Omental fat pad (tissue), 3 donors: ENCODE measurements at regions not wholly inside any gene's neighbourhood (a gene's known extent, or its start where the extent isn't known, plus 50 kb on each side); places are given as distances from the start of the nearest gene placed in this dataset.

Experiments used
- ATAC-seq: fragments of 150-250 bp; one replicate; pipeline ENCODE4 v1.9.1; 2016; ENCODE audit warnings: mild to moderate bottlenecking, moderate library complexity; ENCODE audit not compliant: low FRiP score
- DNase-seq: peaks from one replicate; pipeline ENCODE4 v3.0.0-alpha.2; 2019; ENCODE audit warnings: low spot score
- CTCF ChIP-seq, 3 donors: fragments of 450-650 bp; IDR thresholded peaks; one replicate each; pipeline ENCODE4 v1.5.1; 2016 to 2017; ENCODE audit warnings: antibody characterized with exemption in 3 of 3, mild to moderate bottlenecking in 3 of 3, moderate library complexity in 2 of 3

GRCh38 chr4:60652933-60653332 is 547.2 kb upstream of the ADGRL3 start:
- no peak for TF ChIP-seq CTCF (IDR thresholded peaks at IDR 0.05)
- ATAC-seq (no peak), DNase-seq (no peak)

- TF ChIP-seq CTCF (IDR thresholded peaks at IDR 0.05) = no peak
Measured at GRCh38 chr4:60655356-60655755, 544.8 kb upstream of the ADGRL3 start.

GRCh38 chr4:60656171-60656570 is 544.0 kb upstream of the ADGRL3 start:
- TF ChIP-seq CTCF (IDR thresholded peaks at IDR 0.05) = no peak
- no peak for ATAC-seq
- DNase-seq = no peak

More at GRCh38 chr4:60655356-60655755, 544.8 kb upstream of the ADGRL3 start:
- DNase-seq (no peak), ATAC-seq (no peak)

GRCh38 chr4:60657041-60657440 is 543.1 kb upstream of the ADGRL3 start:
- no peak for TF ChIP-seq CTCF (IDR thresholded peaks at IDR 0.05)
- DNase-seq (no peak), ATAC-seq (no peak)

GRCh38 chr4:60657807-60658206 is 542.3 kb upstream of the ADGRL3 start:
- no peak for TF ChIP-seq CTCF (IDR thresholded peaks at IDR 0.05)

GRCh38 chr4:60663769-60664168 is 536.4 kb upstream of the ADGRL3 start:
- DNase-seq (no peak), ATAC-seq (no peak)
- TF ChIP-seq CTCF (IDR thresholded peaks at IDR 0.05) = no peak

More at GRCh38 chr4:60657807-60658206, 542.3 kb upstream of the ADGRL3 start:
- ATAC-seq (no peak), DNase-seq (no peak)

GRCh38 chr4:60682901-60683300 is 517.2 kb upstream of the ADGRL3 start:
- TF ChIP-seq CTCF (IDR thresholded peaks at IDR 0.05) = no peak
- ATAC-seq = no peak
- DNase-seq = no peak
